Upper lobe of left lung (tissue), 6 donors: ENCODE measurements at regions not wholly inside any gene's neighbourhood (a gene's known extent, or its start where the extent isn't known, plus 50 kb on each side); places are given as distances from the start of the nearest gene placed in this dataset.

ENCODE experiments used
- ATAC-seq, 2 donors: fragments of 200-7000 bp; cut with Tn5 transposase; one replicate each; pipeline ENCODE4 v1.9.1; 2022; ENCODE audit warnings: mild to moderate bottlenecking in 2 of 2, moderate library complexity in 2 of 2; ENCODE audit not compliant: low FRiP score in 2 of 2
- DNase-seq, 2 donors: peaks; one replicate each; pipeline ENCODE4 v3.0.0-alpha.2; 2019 to 2020
- H3K27ac ChIP-seq, 4 donors: fragments of 200-600 bp; sonication (generic); one replicate each; pipeline ENCODE4 v1.5.1; 2016 to 2019
- H3K27me3 ChIP-seq, 4 donors: fragments of 200-600 bp; sonication (generic); one replicate each; pipeline ENCODE4 v1.5.1; 2017 to 2019
- H3K36me3 ChIP-seq, 4 donors: fragments of 200-600 bp; sonication (generic); one replicate each; pipeline ENCODE4 v1.5.1; 2016 to 2019
- H3K4me1 ChIP-seq, 4 donors: fragments of 200-600 bp; sonication (generic); one replicate each; pipeline ENCODE4 v1.5.1; 2018 to 2019
- H3K4me3 ChIP-seq, 4 donors: fragments of 200-600 bp; sonication (generic); one replicate each; pipeline ENCODE4 v1.5.1; 2017 to 2019; ENCODE audit warnings: mild to moderate bottlenecking in 2 of 4, moderate library complexity in 1 of 4
- H3K9me3 ChIP-seq, 4 donors: fragments of 200-600 bp; sonication (generic); one replicate each; pipeline ENCODE4 v1.5.1; 2018 to 2019
- CTCF ChIP-seq, 6 experiments: fragments of 450-650 bp in 4 of 6; fragments of 200-600 bp in 2 of 6; sonication (generic) in 2 of 6; IDR thresholded peaks; one replicate each; pipeline ENCODE4 v1.5.1; 2016 to 2019; ENCODE audit warnings: antibody characterized with exemption in 6 of 6
- EP300 ChIP-seq, 4 donors: sonication (generic); formaldehyde crosslinking; IDR thresholded peaks; one replicate each; pipeline ENCODE4 v1.5.1; 2017; ENCODE audit warnings: antibody characterized with exemption in 4 of 4, control low read depth in 2 of 4
- POLR2A ChIP-seq, 4 donors: fragments of 450-650 bp; IDR thresholded peaks; one replicate each; pipeline ENCODE4 v1.5.1; 2016 to 2017; ENCODE audit warnings: antibody characterized with exemption in 4 of 4, mild to moderate bottlenecking in 2 of 4
- POLR2AphosphoS5 ChIP-seq, 2 donors: sonication (generic); formaldehyde crosslinking; IDR thresholded peaks; one replicate each; pipeline ENCODE4 v1.5.1; 2017; ENCODE audit warnings: antibody characterized with exemption in 2 of 2
- WGBS, 2 donors: methylation state at CpG; one replicate each; pipeline ENCODE4 v1.1.5; 2017 to 2018; 5-methylcytosine and 5-hydroxymethylcytosine counted together
- donor health status: DM: no; HTN: no; CAD: no; lungs with moderate emphysema.
- donor health status: DM: no; HTN: yes; CAD: no; lungs with severe emphysema.

- 86% methylated on average over 2 of the region's 2 CpGs for WGBS, 2 donors
- ATAC-seq: no peak
- TF ChIP-seq EP300 (IDR thresholded peaks at IDR 0.05): no peak
- no peak for TF ChIP-seq POLR2A (IDR thresholded peaks at IDR 0.05)
- no peak for TF ChIP-seq POLR2AphosphoS5 (IDR thresholded peaks at IDR 0.05)
- TF ChIP-seq CTCF (IDR thresholded peaks at IDR 0.05): no peak
- Histone ChIP-seq H3K9me3 (no peaks in the 10 kb centered on the region), H3K27ac (no peak overlapping the region), H3K36me3 (no peaks in the 10 kb centered on the region), H3K27me3 (no peaks in the 10 kb centered on the region), H3K4me1 (no peaks in the 10 kb centered on the region), H3K4me3 (no peak overlapping the region)
- DNase-seq: peak in 1 of 2 donors; percentile 17
Measured at GRCh38 chr12:125944446-125944845, 879.2 kb downstream of the AACS start.

- Histone ChIP-seq H3K4me1 (no peaks in the 10 kb centered on the region), H3K9me3 (no peaks in the 10 kb centered on the region), H3K36me3 (no peaks in the 10 kb centered on the region), H3K4me3 (no peak overlapping the region), H3K27me3 (no peaks in the 10 kb centered on the region), H3K27ac (no peak overlapping the region)
- 81 to 86% methylated on average over 7 of the region's 7 CpGs for whole genome bisulfite sequencing, 2 donors
- no peak for DNase-seq
- TF ChIP-seq POLR2AphosphoS5 (IDR thresholded peaks at IDR 0.05) (no peak), CTCF (IDR thresholded peaks at IDR 0.05) (no peak)
- no peak for ATAC-seq
Measured at GRCh38 chr12:125949471-125949870, 884.2 kb downstream of the AACS start.

- ATAC-seq: no peak
- 82 to 86% methylated on average over 4 of the region's 4 CpGs for WGBS, 2 donors
- Histone ChIP-seq H3K4me1 (no peaks in the 10 kb centered on the region), H3K27ac (no peak overlapping the region), H3K27me3 (no peaks in the 10 kb centered on the region), H3K36me3 (no peaks in the 10 kb centered on the region), H3K9me3 (no peaks in the 10 kb centered on the region), H3K4me3 (no peak overlapping the region)
- no peak for TF ChIP-seq POLR2AphosphoS5 (IDR thresholded peaks at IDR 0.05)
- no peak for TF ChIP-seq EP300 (IDR thresholded peaks at IDR 0.05)
- TF ChIP-seq POLR2A (IDR thresholded peaks at IDR 0.05): no peak
- no peak for TF ChIP-seq CTCF (IDR thresholded peaks at IDR 0.05)
- no peak for DNase-seq
Measured at GRCh38 chr12:125954362-125954761, 889.1 kb downstream of the AACS start.

GRCh38 chr12:125956186-125956585 lies 891.0 kb downstream of the AACS start:
- WGBS, 2 donors: 81 to 87% methylated on average over 7 of the region's 7 CpGs
- ATAC-seq: no peak
- H3K4me3 ChIP-seq: no peak overlapping the region
- H3K36me3 ChIP-seq: no peaks in the 10 kb centered on the region
- H3K9me3 ChIP-seq: no peaks in the 10 kb centered on the region
- no peak overlapping the region for H3K27ac ChIP-seq
- DNase-seq: no peak
- no peaks in the 10 kb centered on the region for H3K4me1 ChIP-seq
- no peaks in the 10 kb centered on the region for H3K27me3 ChIP-seq
- no peak for TF ChIP-seq EP300 (IDR thresholded peaks at IDR 0.05)
- TF ChIP-seq POLR2AphosphoS5 (IDR thresholded peaks at IDR 0.05): no peak
- TF ChIP-seq POLR2A (IDR thresholded peaks at IDR 0.05): no peak
- TF ChIP-seq CTCF (IDR thresholded peaks at IDR 0.05): no peak

- DNase-seq (no peak), ATAC-seq (no peak)
- WGBS, 2 donors: 83 to 85% methylated on average over 7 of the region's 7 CpGs
Measured at GRCh38 chr12:125966641-125967040, 901.4 kb downstream of the AACS start.

More at GRCh38 chr12:125966641-125967040, 901.4 kb downstream of the AACS start:
- no peaks in the 10 kb centered on the region for H3K27me3 ChIP-seq
- H3K4me3 ChIP-seq: no peak overlapping the region
- no peaks in the 10 kb centered on the region for H3K9me3 ChIP-seq
- H3K27ac ChIP-seq: no peak overlapping the region
- no peaks in the 10 kb centered on the region for H3K4me1 ChIP-seq
- no peaks in the 10 kb centered on the region for H3K36me3 ChIP-seq
- no peak for TF ChIP-seq POLR2AphosphoS5 (IDR thresholded peaks at IDR 0.05)
- no peak for TF ChIP-seq POLR2A (IDR thresholded peaks at IDR 0.05)
- no peak for TF ChIP-seq EP300 (IDR thresholded peaks at IDR 0.05)
- no peak for TF ChIP-seq CTCF (IDR thresholded peaks at IDR 0.05)
